ENCODE measurements at regions not wholly inside any gene's neighbourhood (a gene's known extent, or its start where the extent isn't known, plus 50 kb on each side); places are given as distances from the start of the nearest gene placed in this dataset.

DNA sequence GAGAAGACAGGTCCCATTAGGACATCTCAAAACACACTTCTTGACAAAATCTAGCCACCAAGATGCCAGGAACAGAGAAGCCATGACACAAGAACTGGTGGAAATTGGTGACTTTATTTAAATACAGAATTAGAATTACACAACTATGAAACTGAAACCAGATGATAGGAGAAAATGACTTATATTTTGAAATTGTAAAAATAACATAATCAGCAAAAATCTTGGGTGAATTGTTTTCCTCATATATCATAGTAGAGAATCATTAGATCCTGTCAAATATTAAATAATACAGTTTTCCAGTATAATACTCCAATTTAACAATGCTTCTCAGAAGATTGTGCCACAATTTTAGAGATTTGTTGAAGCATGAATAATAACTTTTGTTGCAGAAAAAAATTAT is 81.5 kb upstream of the MROH9 start:
- no peaks in the 10 kb centered on the region for H3K4me1 ChIP-seq (ENCODE audit: control insufficient read depth in 5 of 5, insufficient read depth in 5 of 5, low read length in 5 of 5)
- TF ChIP-seq, protein P1, sequence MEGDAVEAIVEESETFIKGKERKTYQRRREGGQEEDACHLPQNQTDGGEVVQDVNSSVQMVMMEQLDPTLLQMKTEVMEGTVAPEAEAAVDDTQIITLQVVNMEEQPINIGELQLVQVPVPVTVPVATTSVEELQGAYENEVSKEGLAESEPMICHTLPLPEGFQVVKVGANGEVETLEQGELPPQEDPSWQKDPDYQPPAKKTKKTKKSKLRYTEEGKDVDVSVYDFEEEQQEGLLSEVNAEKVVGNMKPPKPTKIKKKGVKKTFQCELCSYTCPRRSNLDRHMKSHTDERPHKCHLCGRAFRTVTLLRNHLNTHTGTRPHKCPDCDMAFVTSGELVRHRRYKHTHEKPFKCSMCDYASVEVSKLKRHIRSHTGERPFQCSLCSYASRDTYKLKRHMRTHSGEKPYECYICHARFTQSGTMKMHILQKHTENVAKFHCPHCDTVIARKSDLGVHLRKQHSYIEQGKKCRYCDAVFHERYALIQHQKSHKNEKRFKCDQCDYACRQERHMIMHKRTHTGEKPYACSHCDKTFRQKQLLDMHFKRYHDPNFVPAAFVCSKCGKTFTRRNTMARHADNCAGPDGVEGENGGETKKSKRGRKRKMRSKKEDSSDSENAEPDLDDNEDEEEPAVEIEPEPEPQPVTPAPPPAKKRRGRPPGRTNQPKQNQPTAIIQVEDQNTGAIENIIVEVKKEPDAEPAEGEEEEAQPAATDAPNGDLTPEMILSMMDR (IDR thresholded peaks at IDR 0.05; ENCODE audit: control extremely low read depth, extremely low read depth): no peak
- H3K27ac ChIP-seq (ENCODE audit: low read depth in 1 of 2, low read length in 1 of 2): no peak overlapping the region
- DNase-seq (no peak), ATAC-seq (ENCODE audit: insufficient read depth, low FRiP score) (no peak)
- H3K4me3 ChIP-seq: no peak overlapping the region
- H3K36me3 ChIP-seq (ENCODE audit: control insufficient read depth in 4 of 4, insufficient read depth in 4 of 4, low read length in 4 of 4): no peaks in the 10 kb centered on the region
- no peaks in the 10 kb centered on the region for H3K9me3 ChIP-seq (ENCODE audit: control insufficient read depth in 4 of 4, insufficient read depth in 3 of 4, low read length in 3 of 4)
- H3K9ac ChIP-seq (ENCODE audit: insufficient read depth in 1 of 2, low read length in 2 of 2): no peak overlapping the region
- no peaks in the 10 kb centered on the region for H3K27me3 ChIP-seq (ENCODE audit: control insufficient read depth in 3 of 3, insufficient read depth in 3 of 3, low read length in 2 of 3)

DNA sequence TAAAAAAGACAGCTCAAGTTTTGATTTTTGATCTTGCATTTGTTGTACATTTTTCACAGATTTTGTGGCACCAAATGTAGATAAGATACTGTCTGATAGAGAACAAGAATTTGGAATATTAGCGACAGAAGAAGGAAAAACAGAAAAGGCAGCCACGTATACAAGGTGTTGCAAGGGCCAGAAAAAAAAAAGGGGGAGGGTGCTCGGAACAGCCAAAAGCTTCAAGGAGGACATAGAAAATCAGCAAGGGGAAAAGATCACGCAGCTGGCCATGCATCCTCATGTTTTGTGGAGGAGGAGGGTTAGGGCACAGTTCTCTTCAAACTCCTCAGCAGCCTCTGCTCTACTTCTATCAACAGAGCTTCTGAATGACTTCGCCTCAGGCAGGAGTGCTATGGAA is 80.7 kb upstream of the MROH9 start:
- H3K9me3 ChIP-seq (ENCODE audit: control insufficient read depth in 4 of 4, insufficient read depth in 3 of 4, low read length in 3 of 4): no peaks in the 10 kb centered on the region
- H3K4me3 ChIP-seq: no peak overlapping the region
- H3K27me3 ChIP-seq (ENCODE audit: control insufficient read depth in 3 of 3, insufficient read depth in 3 of 3, low read length in 2 of 3): no peaks in the 10 kb centered on the region
- WGBS, 2 donors: 72 to 76% methylated on average over 5 of the region's 5 CpGs
- no peak overlapping the region for H3K27ac ChIP-seq (ENCODE audit: low read depth in 1 of 2, low read length in 1 of 2)
- DNase-seq (no peak), ATAC-seq (ENCODE audit: insufficient read depth, low FRiP score) (no peak)
- H3K9ac ChIP-seq (ENCODE audit: insufficient read depth in 1 of 2, low read length in 2 of 2): no peak overlapping the region
- TF ChIP-seq, protein P1 (IDR thresholded peaks at IDR 0.05; ENCODE audit: control extremely low read depth, extremely low read depth): no peak
- H3K4me1 ChIP-seq (ENCODE audit: control insufficient read depth in 5 of 5, insufficient read depth in 5 of 5, low read length in 5 of 5): no peaks in the 10 kb centered on the region
- no peaks in the 10 kb centered on the region for H3K36me3 ChIP-seq (ENCODE audit: control insufficient read depth in 4 of 4, insufficient read depth in 4 of 4, low read length in 4 of 4)

DNA sequence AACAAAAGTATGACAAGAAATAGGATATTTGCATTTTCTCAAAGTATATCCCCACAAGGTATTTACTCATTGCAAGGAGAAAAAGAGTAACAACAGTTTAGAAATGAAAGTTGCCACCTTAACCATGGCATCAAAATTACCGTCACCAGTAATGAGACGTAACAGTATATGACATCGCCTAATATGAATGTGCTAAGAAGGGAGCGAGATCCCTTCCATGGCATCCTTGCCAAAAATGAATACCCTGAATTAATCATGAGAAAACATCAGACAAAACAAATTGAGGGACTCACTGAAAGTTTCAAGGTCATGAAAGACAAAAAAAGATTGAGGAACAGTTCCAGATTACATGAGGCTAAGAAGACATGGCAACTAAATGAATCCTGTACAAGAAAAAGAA is 78.9 kb upstream of the MROH9 start:
- no peak for ATAC-seq (ENCODE audit: insufficient read depth, low FRiP score)
- TF ChIP-seq, protein P1 (IDR thresholded peaks at IDR 0.05; ENCODE audit: control extremely low read depth, extremely low read depth): no peak
- 68 to 82% methylated on average over 4 of the region's 4 CpGs for WGBS, 2 donors
- no peak for DNase-seq
- Histone ChIP-seq H3K27me3 (ENCODE audit: control insufficient read depth in 3 of 3, insufficient read depth in 3 of 3, low read length in 2 of 3) (no peaks in the 10 kb centered on the region), H3K27ac (ENCODE audit: low read depth in 1 of 2, low read length in 1 of 2) (no peak overlapping the region), H3K4me1 (ENCODE audit: control insufficient read depth in 5 of 5, insufficient read depth in 5 of 5, low read length in 5 of 5) (no peaks in the 10 kb centered on the region), H3K4me3 (no peak overlapping the region), H3K9me3 (ENCODE audit: control insufficient read depth in 4 of 4, insufficient read depth in 3 of 4, low read length in 3 of 4) (no peaks in the 10 kb centered on the region), H3K9ac (ENCODE audit: insufficient read depth in 1 of 2, low read length in 2 of 2) (no peak overlapping the region), H3K36me3 (ENCODE audit: control insufficient read depth in 4 of 4, insufficient read depth in 4 of 4, low read length in 4 of 4) (no peaks in the 10 kb centered on the region)

DNA sequence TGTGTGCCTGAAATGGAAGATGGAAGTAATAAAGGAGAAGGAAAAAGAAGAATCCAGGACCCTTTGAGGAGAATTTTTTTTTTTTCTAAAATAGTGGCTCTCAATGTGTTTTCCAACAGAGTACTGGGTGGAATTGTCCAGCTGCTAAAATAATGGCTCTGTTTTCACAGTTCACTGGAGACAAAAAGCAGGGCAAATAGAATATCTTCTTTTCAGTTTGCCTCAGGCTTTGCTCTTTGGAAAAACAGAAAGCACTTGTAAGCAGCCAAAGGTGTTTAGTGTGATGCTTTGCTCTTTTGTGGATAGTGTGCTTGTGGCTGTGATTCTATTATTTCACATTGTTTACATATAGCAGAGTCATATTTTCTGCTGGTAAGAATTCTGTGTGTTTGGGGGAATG is 77.4 kb upstream of the MROH9 start:
- DNase-seq (no peak), ATAC-seq (ENCODE audit: insufficient read depth, low FRiP score) (no peak)
- no peak overlapping the region for H3K27ac ChIP-seq (ENCODE audit: low read depth in 1 of 2, low read length in 1 of 2)
- no peak overlapping the region for H3K4me3 ChIP-seq
- no peaks in the 10 kb centered on the region for H3K27me3 ChIP-seq (ENCODE audit: control insufficient read depth in 3 of 3, insufficient read depth in 3 of 3, low read length in 2 of 3)
- H3K9ac ChIP-seq (ENCODE audit: insufficient read depth in 1 of 2, low read length in 2 of 2): no peak overlapping the region
- H3K9me3 ChIP-seq (ENCODE audit: control insufficient read depth in 4 of 4, insufficient read depth in 3 of 4, low read length in 3 of 4): no peaks in the 10 kb centered on the region
- no peaks in the 10 kb centered on the region for H3K4me1 ChIP-seq (ENCODE audit: control insufficient read depth in 5 of 5, insufficient read depth in 5 of 5, low read length in 5 of 5)
- TF ChIP-seq, protein P1 (IDR thresholded peaks at IDR 0.05; ENCODE audit: control extremely low read depth, extremely low read depth): no peak
- H3K36me3 ChIP-seq (ENCODE audit: control insufficient read depth in 4 of 4, insufficient read depth in 4 of 4, low read length in 4 of 4): no peaks in the 10 kb centered on the region
